ENCODE measurements at regions not wholly inside any gene's neighbourhood (a gene's known extent, or its start where the extent isn't known, plus 50 kb on each side); places are given as distances from the start of the nearest gene placed in this dataset.

- Histone ChIP-seq H3K9ac (ENCODE audit: insufficient read depth, low read length, poor library complexity, severe bottlenecking) (no peak overlapping the region), H3K4me2 (replicated peaks; ENCODE audit: extremely low read depth, low read length, poor library complexity, severe bottlenecking) (no peak overlapping the region), H4K20me1 (ENCODE audit: insufficient read depth, low read length) (no peaks in the 10 kb centered on the region), H3K9me3 (replicated peaks in 1 of 2; ENCODE audit: control insufficient read depth in 1 of 2, insufficient read depth in 1 of 2, low read length in 2 of 2) (peaks cover 5 to 10% of the 10 kb centered on the region in 2 donors), H3K79me2 (ENCODE audit: insufficient read depth, low read length) (no peaks in the 10 kb centered on the region), H3K4me1 (ENCODE audit: control insufficient read depth in 1 of 2, insufficient read depth in 2 of 2, low read length in 2 of 2) (peaks cover 43 to 64% of the 10 kb centered on the region in 2 donors), H3K4me3 (replicated peaks in 1 of 3; ENCODE audit: low read depth in 2 of 3, low read length in 3 of 3) (no peak overlapping the region), H2AFZ (ENCODE audit: insufficient read depth, low read depth, low read length, poor library complexity, severe bottlenecking) (no peak overlapping the region), H3K36me3 (replicated peaks in 1 of 2; ENCODE audit: control insufficient read depth in 1 of 2, insufficient read depth in 2 of 2, low read length in 2 of 2) (no peaks in the 10 kb centered on the region), H3K27me3 (ENCODE audit: control insufficient read depth in 2 of 2, insufficient read depth in 2 of 2, low read length in 2 of 2) (no peaks in the 10 kb centered on the region), H3K27ac (ENCODE audit: low read depth in 1 of 2, low read length in 2 of 2) (no peak overlapping the region)
- 75% methylated on average over 2 of the region's 7 CpGs for WGBS (ENCODE audit: insufficient coverage)
- H3K4me1 Mint-ChIP-seq, result peaks cover 54% of the 10 kb centered on the region
- H3K9me3 Mint-ChIP-seq, result peaks cover 4 to 12% (median 8%) of the 10 kb centered on the region in 7 donors
- TF ChIP-seq CTCF (IDR thresholded peaks at IDR 0.05), result no peak
- peak overlapping the region in 3 of 7 donors; percentile 24 to 71 (median 59) for H3K27ac Mint-ChIP-seq
- no peak overlapping the region for H3K4me3 Mint-ChIP-seq
- no peak for DNase-seq
- H3K27me3 Mint-ChIP-seq (ENCODE audit: low read depth in 3 of 3), result peaks cover 5 to 7% (median 7%) of the 10 kb centered on the region in 3 donors
- intact Hi-C loops (cut with micrococcal nuclease), result no loop called here
- no peaks in the 10 kb centered on the region for H3K36me3 Mint-ChIP-seq
Measured at GRCh38 chr10:123459371-123460091, 206.6 kb upstream of the GPR26 start.

DNA sequence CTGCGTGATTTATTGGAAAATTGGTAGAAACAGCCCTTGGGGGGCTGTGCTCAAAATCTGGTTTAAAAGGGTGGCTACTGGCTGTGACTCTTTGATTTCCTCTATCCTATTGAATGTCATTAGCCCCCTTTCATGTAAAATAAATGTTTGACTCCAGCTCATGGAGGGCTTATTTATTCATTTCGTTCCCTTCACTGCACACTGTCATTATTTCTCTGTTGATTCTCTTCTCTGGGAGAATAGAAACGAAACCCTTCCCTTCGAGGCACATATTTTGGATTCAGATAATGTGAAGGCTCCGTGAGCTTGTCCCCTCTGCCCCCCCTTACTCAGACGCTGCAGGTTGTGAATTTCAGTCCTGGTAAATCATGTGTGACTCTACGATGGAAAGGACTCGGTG lies 203.9 kb upstream of the GPR26 start:
- H3K36me3 Mint-ChIP-seq, result no peaks in the 10 kb centered on the region
- intact Hi-C loops (cut with micrococcal nuclease), result no loop called here

More for the DNA sequence above, 203.9 kb upstream of the GPR26 start:
- Histone ChIP-seq H2AFZ (ENCODE audit: insufficient read depth, low read depth, low read length, poor library complexity, severe bottlenecking) (no peak overlapping the region), H3K4me3 (replicated peaks in 1 of 3; ENCODE audit: low read depth in 2 of 3, low read length in 3 of 3) (peak overlapping the region in 1 of 3 experiments; percentile 21), H3K36me3 (replicated peaks in 1 of 2; ENCODE audit: control insufficient read depth in 1 of 2, insufficient read depth in 2 of 2, low read length in 2 of 2) (no peaks in the 10 kb centered on the region), H3K9me3 (replicated peaks in 1 of 2; ENCODE audit: control insufficient read depth in 1 of 2, insufficient read depth in 1 of 2, low read length in 2 of 2) (peaks cover 5 to 10% of the 10 kb centered on the region in 2 donors), H3K9ac (ENCODE audit: insufficient read depth, low read length, poor library complexity, severe bottlenecking) (peak overlapping the region; percentile 9), H4K20me1 (ENCODE audit: insufficient read depth, low read length) (no peaks in the 10 kb centered on the region), H3K4me1 (ENCODE audit: control insufficient read depth in 1 of 2, insufficient read depth in 2 of 2, low read length in 2 of 2) (peaks cover 49 to 56% of the 10 kb centered on the region in 2 donors), H3K4me2 (replicated peaks; ENCODE audit: extremely low read depth, low read length, poor library complexity, severe bottlenecking) (peak overlapping the region; percentile 19), H3K79me2 (ENCODE audit: insufficient read depth, low read length) (no peaks in the 10 kb centered on the region), H3K27me3 (ENCODE audit: control insufficient read depth in 2 of 2, insufficient read depth in 2 of 2, low read length in 2 of 2) (no peaks in the 10 kb centered on the region), H3K27ac (ENCODE audit: low read depth in 1 of 2, low read length in 2 of 2) (peak overlapping the region; percentile 26 to 69)
- no peak for DNase-seq
- TF ChIP-seq CTCF (IDR thresholded peaks at IDR 0.05), result no peak
- peaks cover 4 to 12% (median 6%) of the 10 kb centered on the region in 7 donors for H3K9me3 Mint-ChIP-seq
- no CpG with 5 or more reads among the region's 8 CpGs for WGBS (ENCODE audit: insufficient coverage)
- H3K4me1 Mint-ChIP-seq, result peaks cover 57% of the 10 kb centered on the region
- no peak overlapping the region for H3K4me3 Mint-ChIP-seq
- peak overlapping the region in 6 of 7 donors; percentile 18 to 89 (median 66) for H3K27ac Mint-ChIP-seq
- peaks cover 0 to 5% (median 1%) of the 10 kb centered on the region in 3 donors for H3K27me3 Mint-ChIP-seq (ENCODE audit: low read depth in 3 of 3)
